ENCODE measurements at regions not wholly inside any gene's neighbourhood (a gene's known extent, or its start where the extent isn't known, plus 50 kb on each side); places are given as distances from the start of the nearest gene placed in this dataset.

GRCh38 chr6:137372532-137372931 is 121.7 kb downstream of the OLIG3 start:
- no peak for TF ChIP-seq CTCF (IDR thresholded peaks at IDR 0.05)
- TF ChIP-seq POLR2A (IDR thresholded peaks at IDR 0.05), result no peak

All from body of pancreas (tissue), 4 donors.